ENCODE measurements at regions not wholly inside any gene's neighbourhood (a gene's known extent, or its start where the extent isn't known, plus 50 kb on each side); places are given as distances from the start of the nearest gene placed in this dataset.

DNA sequence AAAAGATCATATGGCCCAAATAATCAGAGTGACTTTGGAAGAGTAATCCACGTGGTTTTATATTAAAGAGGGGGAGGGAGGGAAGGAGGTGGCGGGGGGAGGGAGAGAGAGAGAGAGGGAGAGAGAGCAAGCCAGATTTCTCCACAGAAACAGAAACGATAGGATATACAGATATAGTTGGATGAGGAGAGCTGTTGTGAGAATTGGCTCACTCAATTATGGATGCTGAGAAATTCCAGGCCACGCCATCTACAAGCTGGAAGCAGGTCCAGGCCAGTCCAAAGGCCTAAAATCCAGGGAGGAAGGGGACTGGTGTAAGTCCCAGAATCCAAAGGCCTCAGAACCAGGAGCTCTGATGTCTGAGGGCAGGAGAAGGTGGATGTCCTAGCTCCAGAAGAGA lies 75.5 kb downstream of the CXCL12 start:
- Histone ChIP-seq H3K4me1 (replicated peaks) (peaks cover 2% of the 10 kb centered on the region), H3K27me3 (replicated peaks; ENCODE audit: insufficient read depth) (no peaks in the 10 kb centered on the region), H3K4me3 (no peak overlapping the region), H3K36me3 (no peaks in the 10 kb centered on the region), H3K9me3 (no peaks in the 10 kb centered on the region), H3K27ac (no peak overlapping the region)
- 76% methylated on average over 4 of the region's 4 CpGs for WGBS
- TF ChIP-seq POLR2AphosphoS5 (IDR thresholded peaks at IDR 0.05) (no peak), POLR2A (IDR thresholded peaks at IDR 0.05) (no peak)
- TF ChIP-seq, protein P1, sequence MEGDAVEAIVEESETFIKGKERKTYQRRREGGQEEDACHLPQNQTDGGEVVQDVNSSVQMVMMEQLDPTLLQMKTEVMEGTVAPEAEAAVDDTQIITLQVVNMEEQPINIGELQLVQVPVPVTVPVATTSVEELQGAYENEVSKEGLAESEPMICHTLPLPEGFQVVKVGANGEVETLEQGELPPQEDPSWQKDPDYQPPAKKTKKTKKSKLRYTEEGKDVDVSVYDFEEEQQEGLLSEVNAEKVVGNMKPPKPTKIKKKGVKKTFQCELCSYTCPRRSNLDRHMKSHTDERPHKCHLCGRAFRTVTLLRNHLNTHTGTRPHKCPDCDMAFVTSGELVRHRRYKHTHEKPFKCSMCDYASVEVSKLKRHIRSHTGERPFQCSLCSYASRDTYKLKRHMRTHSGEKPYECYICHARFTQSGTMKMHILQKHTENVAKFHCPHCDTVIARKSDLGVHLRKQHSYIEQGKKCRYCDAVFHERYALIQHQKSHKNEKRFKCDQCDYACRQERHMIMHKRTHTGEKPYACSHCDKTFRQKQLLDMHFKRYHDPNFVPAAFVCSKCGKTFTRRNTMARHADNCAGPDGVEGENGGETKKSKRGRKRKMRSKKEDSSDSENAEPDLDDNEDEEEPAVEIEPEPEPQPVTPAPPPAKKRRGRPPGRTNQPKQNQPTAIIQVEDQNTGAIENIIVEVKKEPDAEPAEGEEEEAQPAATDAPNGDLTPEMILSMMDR (IDR thresholded peaks at IDR 0.05), result no peak
- no peak for DNase-seq (ENCODE audit: low spot score)
- intact Hi-C loops (cut with DNase I), result no loop called here

DNA sequence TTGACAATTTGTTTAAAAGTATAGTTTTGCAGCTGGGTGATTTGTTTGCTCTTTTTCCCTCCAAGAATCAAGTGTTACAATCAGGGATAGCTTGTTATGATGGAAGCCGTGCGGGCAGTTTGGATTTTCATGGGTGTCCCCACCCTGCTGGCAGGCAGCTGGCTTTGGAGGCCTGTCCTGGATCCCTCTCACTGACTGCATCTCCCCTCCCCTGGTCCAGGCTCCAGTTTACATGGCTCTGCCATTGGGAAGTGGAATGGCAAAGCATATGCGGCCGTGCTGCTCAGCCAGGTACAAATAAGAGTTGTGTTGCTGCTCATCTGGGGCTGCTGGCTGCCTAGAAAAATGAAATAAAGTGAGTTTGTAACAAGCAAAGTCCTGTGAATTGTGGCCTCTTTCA lies 76.0 kb downstream of the CXCL12 start:
- Histone ChIP-seq H3K4me1 (replicated peaks) (peaks cover 2% of the 10 kb centered on the region), H3K36me3 (no peaks in the 10 kb centered on the region), H3K4me3 (no peak overlapping the region), H3K9me3 (no peaks in the 10 kb centered on the region), H3K27ac (no peak overlapping the region), H3K27me3 (replicated peaks; ENCODE audit: insufficient read depth) (no peaks in the 10 kb centered on the region)
- TF ChIP-seq, protein P1 (IDR thresholded peaks at IDR 0.05), result no peak
- no peak for TF ChIP-seq POLR2AphosphoS5 (IDR thresholded peaks at IDR 0.05)
- TF ChIP-seq POLR2A (IDR thresholded peaks at IDR 0.05), result no peak
- 84% methylated on average over 4 of the region's 4 CpGs for WGBS
- intact Hi-C loops (cut with DNase I), result no loop called here
- DNase-seq (ENCODE audit: low spot score), result no peak

DNA sequence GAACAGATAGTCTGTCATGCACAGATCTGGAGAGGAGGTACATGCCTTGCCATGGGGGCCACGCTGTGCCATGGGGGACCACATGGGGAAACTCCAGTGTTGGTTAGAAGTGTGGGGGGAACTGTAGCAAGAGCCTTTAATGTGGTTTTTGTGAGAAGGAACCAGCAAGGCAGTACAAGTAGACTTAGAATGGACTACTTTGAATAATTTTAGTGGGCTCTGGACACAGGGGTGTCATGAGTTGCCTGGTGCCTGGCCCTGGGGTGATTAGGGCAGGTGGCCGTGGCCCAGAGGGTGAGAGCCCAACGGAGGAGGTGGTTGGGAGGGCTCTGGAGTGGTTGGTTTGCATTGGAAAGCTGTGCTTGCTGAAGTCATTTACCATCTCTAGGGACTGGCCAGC lies 77.2 kb downstream of the CXCL12 start:
- Histone ChIP-seq H3K9me3 (no peaks in the 10 kb centered on the region), H3K27ac (no peak overlapping the region), H3K27me3 (replicated peaks; ENCODE audit: insufficient read depth) (no peaks in the 10 kb centered on the region), H3K4me1 (replicated peaks) (peaks cover 2% of the 10 kb centered on the region), H3K36me3 (no peaks in the 10 kb centered on the region), H3K4me3 (no peak overlapping the region)
- no peak for DNase-seq (ENCODE audit: low spot score)
- 88% methylated on average over 3 of the region's 3 CpGs for WGBS
- TF ChIP-seq POLR2AphosphoS5 (IDR thresholded peaks at IDR 0.05) (no peak), POLR2A (IDR thresholded peaks at IDR 0.05) (no peak)
- TF ChIP-seq, protein P1 (IDR thresholded peaks at IDR 0.05), result no peak
- intact Hi-C loops (cut with DNase I), result no loop called here

DNA sequence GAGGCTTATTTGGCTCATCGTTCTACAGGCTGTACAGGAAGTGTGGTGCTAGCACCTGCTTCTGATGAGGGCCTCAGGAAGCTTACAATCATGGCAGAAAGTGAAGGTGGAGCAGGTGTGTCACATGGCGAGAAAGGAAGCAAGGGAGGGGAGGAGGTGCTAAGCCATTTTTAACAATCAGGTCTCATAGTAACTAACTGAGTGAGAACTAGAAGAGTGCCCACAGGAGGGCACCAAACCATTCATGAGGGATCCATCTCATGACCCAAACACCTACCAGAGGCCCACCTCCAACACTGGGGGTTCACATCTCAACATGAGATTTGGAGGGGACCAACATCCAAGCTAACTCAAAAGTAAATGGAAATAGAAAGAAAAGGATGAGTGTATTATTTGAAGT lies 78.1 kb downstream of the CXCL12 start:
- Histone ChIP-seq H3K9me3 (no peaks in the 10 kb centered on the region), H3K27me3 (replicated peaks; ENCODE audit: insufficient read depth) (no peaks in the 10 kb centered on the region), H3K4me3 (no peak overlapping the region), H3K27ac (no peak overlapping the region), H3K4me1 (replicated peaks) (peaks cover 2% of the 10 kb centered on the region), H3K36me3 (no peaks in the 10 kb centered on the region)
- DNase-seq (ENCODE audit: low spot score), result no peak
- TF ChIP-seq, protein P1 (IDR thresholded peaks at IDR 0.05), result peak in 1 of 4 experiments; percentile 17
- no peak for TF ChIP-seq POLR2A (IDR thresholded peaks at IDR 0.05)
- intact Hi-C loops (cut with DNase I), result no loop called here
- 89% methylated on average over 2 of the region's 2 CpGs for WGBS

DNA sequence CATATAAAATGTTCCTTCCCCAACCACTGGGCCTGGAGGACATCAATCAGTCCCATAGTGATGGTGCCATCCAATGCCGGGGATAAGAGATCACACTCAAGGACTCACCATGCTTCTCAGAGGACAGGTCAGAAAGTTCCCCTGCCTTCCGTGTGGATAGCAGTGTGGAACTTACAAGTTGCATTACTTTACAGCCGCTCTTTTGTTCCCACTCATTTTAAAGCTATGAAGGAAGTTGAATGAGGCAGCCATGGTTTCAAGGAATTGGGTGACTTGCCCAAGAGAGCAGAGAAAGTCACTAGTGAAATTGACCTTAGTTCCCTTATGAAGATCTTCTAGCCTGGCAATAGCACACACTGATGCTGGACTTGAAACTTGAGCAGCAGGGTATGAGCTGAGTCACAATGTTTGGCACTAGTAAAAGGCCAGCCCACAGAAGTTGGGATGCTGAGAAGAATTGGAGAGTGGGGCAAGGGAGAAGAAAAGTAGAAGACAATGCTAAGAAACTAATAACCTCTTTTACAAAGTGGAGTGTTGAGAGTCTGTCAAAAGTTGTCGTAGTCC lies 78.7 kb downstream of the CXCL12 start:
- DNase-seq (ENCODE audit: low spot score), result no peak
- Histone ChIP-seq H3K27ac (no peak overlapping the region), H3K9me3 (no peaks in the 10 kb centered on the region), H3K36me3 (no peaks in the 10 kb centered on the region), H3K4me1 (replicated peaks) (peaks cover 2% of the 10 kb centered on the region), H3K27me3 (replicated peaks; ENCODE audit: insufficient read depth) (no peaks in the 10 kb centered on the region), H3K4me3 (no peak overlapping the region)
- 55% methylated on average over 4 of the region's 4 CpGs for WGBS
- intact Hi-C loops (cut with DNase I), result no loop called here
- no peak for TF ChIP-seq POLR2A (IDR thresholded peaks at IDR 0.05)
